ENCODE measurements at regions not wholly inside any gene's neighbourhood (a gene's known extent, or its start where the extent isn't known, plus 50 kb on each side); places are given as distances from the start of the nearest gene placed in this dataset.
"Not testable (repeated sequence)": the region's sequence is repeated elsewhere in the genome, so short reads cannot be mapped to it uniquely, and the experiment has no call there.

GRCh38 chr22:11038786-11039185 is 4489.2 kb upstream of the OR11H1 start:
- TF ChIP-seq EZH2phosphoT487 (IDR thresholded peaks at IDR 0.05; ENCODE audit: borderline replicate concordance, low read length); CTCF (IDR thresholded peaks at IDR 0.05; ENCODE audit: low read depth, low read length, poor library complexity, severe bottlenecking): not testable (repeated sequence)
